Uterus (tissue), 2 donors: ENCODE measurements at regions not wholly inside any gene's neighbourhood (a gene's known extent, or its start where the extent isn't known, plus 50 kb on each side); places are given as distances from the start of the nearest gene placed in this dataset.

Experiments
- POLR2A ChIP-seq, 2 donors: fragments of 450-650 bp; IDR thresholded peaks; one replicate each; pipeline ENCODE4 v1.6.1; 2016; ENCODE audit warnings: antibody characterized with exemption in 2 of 2, mild to moderate bottlenecking in 1 of 2, moderate library complexity in 1 of 2
- TF ChIP-seq, protein P1 (sequence below), 4 experiments: fragments of 200-600 bp in 2 of 4; fragments of 450-650 bp in 2 of 4; sonication (generic) in 2 of 4; IDR thresholded peaks; one replicate each; pipeline ENCODE4 v1.5.1; 2016 to 2019; ENCODE audit warnings: antibody characterized with exemption in 4 of 4, mild to moderate bottlenecking in 2 of 4, moderate library complexity in 1 of 4

DNA sequence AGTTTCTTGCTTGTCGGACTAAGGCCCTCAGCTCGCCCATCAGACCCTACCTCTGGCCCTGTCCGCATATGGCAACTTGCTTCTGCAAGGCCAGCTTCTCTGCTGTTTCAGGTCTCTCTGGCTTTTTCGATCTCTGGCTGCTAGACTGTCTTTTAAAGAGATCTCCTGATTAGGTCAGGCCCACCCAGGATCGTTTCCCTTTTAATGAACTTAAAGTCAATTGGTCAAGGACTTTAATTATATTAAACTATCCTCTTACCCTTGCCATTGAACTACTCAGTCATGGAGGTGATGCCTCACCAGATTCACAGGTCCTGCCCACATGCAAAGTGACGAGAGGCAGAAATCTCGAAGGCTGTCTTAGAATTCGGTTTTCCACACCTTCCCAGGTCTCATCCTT is 670.9 kb downstream of the GATA3 start:
- TF ChIP-seq, protein P1, sequence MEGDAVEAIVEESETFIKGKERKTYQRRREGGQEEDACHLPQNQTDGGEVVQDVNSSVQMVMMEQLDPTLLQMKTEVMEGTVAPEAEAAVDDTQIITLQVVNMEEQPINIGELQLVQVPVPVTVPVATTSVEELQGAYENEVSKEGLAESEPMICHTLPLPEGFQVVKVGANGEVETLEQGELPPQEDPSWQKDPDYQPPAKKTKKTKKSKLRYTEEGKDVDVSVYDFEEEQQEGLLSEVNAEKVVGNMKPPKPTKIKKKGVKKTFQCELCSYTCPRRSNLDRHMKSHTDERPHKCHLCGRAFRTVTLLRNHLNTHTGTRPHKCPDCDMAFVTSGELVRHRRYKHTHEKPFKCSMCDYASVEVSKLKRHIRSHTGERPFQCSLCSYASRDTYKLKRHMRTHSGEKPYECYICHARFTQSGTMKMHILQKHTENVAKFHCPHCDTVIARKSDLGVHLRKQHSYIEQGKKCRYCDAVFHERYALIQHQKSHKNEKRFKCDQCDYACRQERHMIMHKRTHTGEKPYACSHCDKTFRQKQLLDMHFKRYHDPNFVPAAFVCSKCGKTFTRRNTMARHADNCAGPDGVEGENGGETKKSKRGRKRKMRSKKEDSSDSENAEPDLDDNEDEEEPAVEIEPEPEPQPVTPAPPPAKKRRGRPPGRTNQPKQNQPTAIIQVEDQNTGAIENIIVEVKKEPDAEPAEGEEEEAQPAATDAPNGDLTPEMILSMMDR (IDR thresholded peaks at IDR 0.05): no peak
- no peak for TF ChIP-seq POLR2A (IDR thresholded peaks at IDR 0.05)
